ENCODE measurements at regions not wholly inside any gene's neighbourhood (a gene's known extent, or its start where the extent isn't known, plus 50 kb on each side); places are given as distances from the start of the nearest gene placed in this dataset.

GRCh38 chr6:147033267-147033666 is 170.9 kb upstream of the STXBP5 start:
- H3K9ac ChIP-seq (ENCODE audit: low read length): no peak overlapping the region
- no peak overlapping the region for H3K23ac ChIP-seq (ENCODE audit: low read length in 2 of 2)
- H4K91ac ChIP-seq (ENCODE audit: low read length): no peak overlapping the region
- DNase-seq: no peak
- H2AK5ac ChIP-seq (ENCODE audit: low read length, severe bottlenecking): no peak overlapping the region
- no peak overlapping the region for H3K14ac ChIP-seq (ENCODE audit: low read length in 2 of 2)
- H3K4me3 ChIP-seq (ENCODE audit: insufficient read depth in 1 of 2, low read depth in 1 of 2, low read length in 2 of 2): no peak overlapping the region
- no peak overlapping the region for H3K27ac ChIP-seq (ENCODE audit: low read length, poor library complexity, severe bottlenecking)
- H3K4ac ChIP-seq (ENCODE audit: low read depth in 1 of 2, low read length in 2 of 2): no peak overlapping the region
- H3K4me1 ChIP-seq (ENCODE audit: control insufficient read depth, insufficient read depth, low read depth, low read length): no peaks in the 10 kb centered on the region
- H3K4me2 ChIP-seq (ENCODE audit: low read length, poor library complexity, severe bottlenecking): no peak overlapping the region
- no peak overlapping the region for H3K18ac ChIP-seq (ENCODE audit: low read depth in 1 of 2, low read length in 2 of 2)
- no peak overlapping the region for H2BK120ac ChIP-seq (ENCODE audit: low read depth, low read length)
- H3K36me3 ChIP-seq (ENCODE audit: control insufficient read depth in 1 of 2, insufficient read depth in 2 of 2, low read depth in 1 of 2, low read length in 2 of 2): no peaks in the 10 kb centered on the region
- no peak overlapping the region for H2AFZ ChIP-seq (ENCODE audit: low read depth, low read length)
- H3K27me3 ChIP-seq (ENCODE audit: control insufficient read depth in 1 of 2, insufficient read depth in 1 of 2, low read length in 2 of 2): no peaks in the 10 kb centered on the region
- H2BK12ac ChIP-seq (ENCODE audit: low read length in 2 of 2): no peak overlapping the region
- no peaks in the 10 kb centered on the region for H3K9me3 ChIP-seq (ENCODE audit: control insufficient read depth, low read length)
- no peak overlapping the region for H2BK5ac ChIP-seq (ENCODE audit: low read depth, low read length, poor library complexity, severe bottlenecking)
- WGBS: 100% methylated on average over 1 of the region's 2 CpGs
- H4K8ac ChIP-seq (ENCODE audit: low read length): no peak overlapping the region
- no peak overlapping the region for H2BK15ac ChIP-seq (ENCODE audit: low read depth, poor library complexity, severe bottlenecking)
- H3K79me1 ChIP-seq (replicated peaks; ENCODE audit: low read length, poor library complexity, severe bottlenecking): no peaks in the 10 kb centered on the region

DNA sequence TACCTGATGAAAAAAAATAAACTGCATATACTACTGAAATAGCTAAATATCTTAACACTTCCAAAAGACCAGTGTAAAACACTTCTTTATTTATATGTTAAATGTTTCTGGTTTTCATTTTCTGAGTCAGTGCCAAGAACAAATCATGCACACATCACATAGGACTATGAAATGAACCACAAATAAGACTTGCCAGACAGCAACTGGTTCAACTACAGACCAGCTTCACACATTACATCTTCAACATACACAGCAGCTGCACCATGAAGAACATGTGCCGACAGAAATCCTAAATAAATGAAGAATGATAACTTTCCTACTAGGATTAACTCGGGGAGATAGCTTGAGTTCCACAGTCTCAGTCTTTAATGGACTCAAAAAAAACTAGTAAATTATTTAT is 168.3 kb upstream of the STXBP5 start:
- H2AK5ac ChIP-seq (ENCODE audit: low read length, severe bottlenecking): no peak overlapping the region
- H3K27me3 ChIP-seq (ENCODE audit: control insufficient read depth in 1 of 2, insufficient read depth in 1 of 2, low read length in 2 of 2): no peaks in the 10 kb centered on the region
- H3K18ac ChIP-seq (ENCODE audit: low read depth in 1 of 2, low read length in 2 of 2): no peak overlapping the region
- H4K8ac ChIP-seq (ENCODE audit: low read length): no peak overlapping the region
- H3K27ac ChIP-seq (ENCODE audit: low read length, poor library complexity, severe bottlenecking): no peak overlapping the region
- WGBS: 100% methylated on average over 1 of the region's 2 CpGs
- H3K9ac ChIP-seq (ENCODE audit: low read length): no peak overlapping the region
- H2BK15ac ChIP-seq (ENCODE audit: low read depth, poor library complexity, severe bottlenecking): no peak overlapping the region
- no peaks in the 10 kb centered on the region for H3K79me1 ChIP-seq (replicated peaks; ENCODE audit: low read length, poor library complexity, severe bottlenecking)
- H2AFZ ChIP-seq (ENCODE audit: low read depth, low read length): no peak overlapping the region
- no peaks in the 10 kb centered on the region for H3K4me1 ChIP-seq (ENCODE audit: control insufficient read depth, insufficient read depth, low read depth, low read length)
- H3K23ac ChIP-seq (ENCODE audit: low read length in 2 of 2): no peak overlapping the region
- H3K9me3 ChIP-seq (ENCODE audit: control insufficient read depth, low read length): no peaks in the 10 kb centered on the region
- no peak overlapping the region for H2BK12ac ChIP-seq (ENCODE audit: low read length in 2 of 2)
- H3K36me3 ChIP-seq (ENCODE audit: control insufficient read depth in 1 of 2, insufficient read depth in 2 of 2, low read depth in 1 of 2, low read length in 2 of 2): no peaks in the 10 kb centered on the region
- no peak overlapping the region for H3K4me3 ChIP-seq (ENCODE audit: insufficient read depth in 1 of 2, low read depth in 1 of 2, low read length in 2 of 2)
- no peak for DNase-seq
- H4K91ac ChIP-seq (ENCODE audit: low read length): no peak overlapping the region
- no peak overlapping the region for H3K4ac ChIP-seq (ENCODE audit: low read depth in 1 of 2, low read length in 2 of 2)
- H2BK120ac ChIP-seq (ENCODE audit: low read depth, low read length): no peak overlapping the region
- H3K14ac ChIP-seq (ENCODE audit: low read length in 2 of 2): no peak overlapping the region
- no peak overlapping the region for H3K4me2 ChIP-seq (ENCODE audit: low read length, poor library complexity, severe bottlenecking)
- H2BK5ac ChIP-seq (ENCODE audit: low read depth, low read length, poor library complexity, severe bottlenecking): no peak overlapping the region

GRCh38 chr6:147037881-147038280 is 166.3 kb upstream of the STXBP5 start:
- WGBS: 96% methylated on average over 2 of the region's 2 CpGs
- H3K4me2 ChIP-seq (ENCODE audit: low read length, poor library complexity, severe bottlenecking): no peak overlapping the region

GRCh38 chr6:147040121-147040910 is 163.9 kb upstream of the STXBP5 start:
- H3K36me3 ChIP-seq (ENCODE audit: control insufficient read depth in 1 of 2, insufficient read depth in 2 of 2, low read depth in 1 of 2, low read length in 2 of 2): no peaks in the 10 kb centered on the region
- no peak overlapping the region for H2BK5ac ChIP-seq (ENCODE audit: low read depth, low read length, poor library complexity, severe bottlenecking)
- no peak overlapping the region for H3K18ac ChIP-seq (ENCODE audit: low read depth in 1 of 2, low read length in 2 of 2)
- no peak overlapping the region for H2BK12ac ChIP-seq (ENCODE audit: low read length in 2 of 2)
- no peak overlapping the region for H3K4me2 ChIP-seq (ENCODE audit: low read length, poor library complexity, severe bottlenecking)
- WGBS: 98% methylated on average over 2 of the region's 2 CpGs
- peaks cover 19% of the 10 kb centered on the region for H3K9me3 ChIP-seq (ENCODE audit: control insufficient read depth, low read length)
- no peaks in the 10 kb centered on the region for H3K79me1 ChIP-seq (replicated peaks; ENCODE audit: low read length, poor library complexity, severe bottlenecking)
- no peak overlapping the region for H3K4ac ChIP-seq (ENCODE audit: low read depth in 1 of 2, low read length in 2 of 2)
- no peak overlapping the region for H4K8ac ChIP-seq (ENCODE audit: low read length)
- no peak overlapping the region for H3K9ac ChIP-seq (ENCODE audit: low read length)
- no peak for DNase-seq
- no peak overlapping the region for H2AK5ac ChIP-seq (ENCODE audit: low read length, severe bottlenecking)
- H2BK15ac ChIP-seq (ENCODE audit: low read depth, poor library complexity, severe bottlenecking): no peak overlapping the region
- no peaks in the 10 kb centered on the region for H3K27me3 ChIP-seq (ENCODE audit: control insufficient read depth in 1 of 2, insufficient read depth in 1 of 2, low read length in 2 of 2)
- H2BK120ac ChIP-seq (ENCODE audit: low read depth, low read length): no peak overlapping the region
- H3K14ac ChIP-seq (ENCODE audit: low read length in 2 of 2): no peak overlapping the region
- no peak overlapping the region for H2AFZ ChIP-seq (ENCODE audit: low read depth, low read length)
- no peak overlapping the region for H4K91ac ChIP-seq (ENCODE audit: low read length)
- H3K27ac ChIP-seq (ENCODE audit: low read length, poor library complexity, severe bottlenecking): no peak overlapping the region
- no peak overlapping the region for H3K4me3 ChIP-seq (ENCODE audit: insufficient read depth in 1 of 2, low read depth in 1 of 2, low read length in 2 of 2)
- no peak overlapping the region for H3K23ac ChIP-seq (ENCODE audit: low read length in 2 of 2)
- no peaks in the 10 kb centered on the region for H3K4me1 ChIP-seq (ENCODE audit: control insufficient read depth, insufficient read depth, low read depth, low read length)

More at GRCh38 chr6:147037881-147038280, 166.3 kb upstream of the STXBP5 start:
- H3K9ac ChIP-seq (ENCODE audit: low read length): no peak overlapping the region
- H3K36me3 ChIP-seq (ENCODE audit: control insufficient read depth in 1 of 2, insufficient read depth in 2 of 2, low read depth in 1 of 2, low read length in 2 of 2): no peaks in the 10 kb centered on the region
- no peak overlapping the region for H3K4ac ChIP-seq (ENCODE audit: low read depth in 1 of 2, low read length in 2 of 2)
- H4K91ac ChIP-seq (ENCODE audit: low read length): no peak overlapping the region
- H3K18ac ChIP-seq (ENCODE audit: low read depth in 1 of 2, low read length in 2 of 2): no peak overlapping the region
- H3K79me1 ChIP-seq (replicated peaks; ENCODE audit: low read length, poor library complexity, severe bottlenecking): no peaks in the 10 kb centered on the region
- no peak overlapping the region for H2AK5ac ChIP-seq (ENCODE audit: low read length, severe bottlenecking)
- H4K8ac ChIP-seq (ENCODE audit: low read length): no peak overlapping the region
- H2BK15ac ChIP-seq (ENCODE audit: low read depth, poor library complexity, severe bottlenecking): no peak overlapping the region
- no peak overlapping the region for H3K23ac ChIP-seq (ENCODE audit: low read length in 2 of 2)
- no peak overlapping the region for H3K27ac ChIP-seq (ENCODE audit: low read length, poor library complexity, severe bottlenecking)
- no peaks in the 10 kb centered on the region for H3K4me1 ChIP-seq (ENCODE audit: control insufficient read depth, insufficient read depth, low read depth, low read length)
- H3K4me3 ChIP-seq (ENCODE audit: insufficient read depth in 1 of 2, low read depth in 1 of 2, low read length in 2 of 2): no peak overlapping the region
- no peak overlapping the region for H2BK5ac ChIP-seq (ENCODE audit: low read depth, low read length, poor library complexity, severe bottlenecking)
- no peak overlapping the region for H2BK12ac ChIP-seq (ENCODE audit: low read length in 2 of 2)
- no peaks in the 10 kb centered on the region for H3K27me3 ChIP-seq (ENCODE audit: control insufficient read depth in 1 of 2, insufficient read depth in 1 of 2, low read length in 2 of 2)
- no peak overlapping the region for H2BK120ac ChIP-seq (ENCODE audit: low read depth, low read length)
- no peak overlapping the region for H3K14ac ChIP-seq (ENCODE audit: low read length in 2 of 2)
- peaks cover 6% of the 10 kb centered on the region for H3K9me3 ChIP-seq (ENCODE audit: control insufficient read depth, low read length)
- no peak for DNase-seq
- no peak overlapping the region for H2AFZ ChIP-seq (ENCODE audit: low read depth, low read length)

Measured in mesenchymal stem cell (in vitro differentiated cells and primary cell).